Activated effector memory CD4-positive, alpha-beta T cell treated with Interleukin-2 at 50 U/mL for 16 hours (primary cell): ENCODE measurements at regions not wholly inside any gene's neighbourhood (a gene's known extent, or its start where the extent isn't known, plus 50 kb on each side); places are given as distances from the start of the nearest gene placed in this dataset.
"Not testable (repeated sequence)": the region's sequence is repeated elsewhere in the genome, so short reads cannot be mapped to it uniquely, and the experiment has no call there.

Source experiments
- DNase-seq: peaks from one replicate; pipeline ENCODE4 v3.0.0-alpha.2; 2020

GRCh38 chr18:59059140-59059539 is 80.5 kb upstream of the SEC11C start:
- no peak for DNase-seq

GRCh38 chr18:59060551-59060950 is 79.1 kb upstream of the SEC11C start:
- DNase-seq, result no peak

DNA sequence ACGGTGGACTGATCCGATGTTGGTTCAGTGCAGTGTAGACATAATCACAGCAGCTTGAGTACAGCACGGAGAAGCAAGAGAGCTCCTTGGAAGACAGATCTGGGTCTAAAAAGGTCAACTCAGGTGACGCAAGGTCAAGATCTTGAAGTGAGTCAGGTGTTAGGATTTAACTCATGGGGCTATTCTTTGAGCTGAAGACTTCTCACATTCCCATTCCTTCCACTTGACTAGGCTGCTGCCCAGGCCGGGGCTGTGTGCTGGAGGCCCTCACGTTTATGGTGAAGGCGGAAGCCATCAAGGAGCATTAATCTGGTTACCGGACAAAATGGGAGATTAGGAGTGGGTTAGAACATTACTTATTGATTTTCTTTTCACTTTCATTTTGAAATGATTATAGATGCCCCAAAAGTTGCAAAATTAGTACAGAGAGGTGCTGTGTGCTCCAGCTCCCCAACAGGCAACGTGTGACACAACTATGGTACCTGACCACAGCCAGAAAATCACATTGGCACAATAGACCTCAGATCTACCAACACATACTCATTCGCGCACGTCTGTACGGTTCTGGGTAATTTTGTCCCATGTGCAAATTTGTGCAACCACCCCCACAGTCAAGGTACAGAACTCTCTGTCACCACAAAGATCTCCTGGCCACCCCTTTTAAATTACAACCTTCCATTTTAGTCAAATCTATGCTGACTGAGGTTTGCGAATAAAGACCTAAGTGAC is 77.6 kb upstream of the SEC11C start:
- no peak for DNase-seq

- no peak for DNase-seq
Observed at GRCh38 chr18:59062643-59063006, 77.1 kb upstream of the SEC11C start.

GRCh38 chr18:59063300-59063906 is 76.3 kb upstream of the SEC11C start:
- no peak for DNase-seq

GRCh38 chr18:59063912-59064311 is 75.8 kb upstream of the SEC11C start:
- DNase-seq, result no peak

DNA sequence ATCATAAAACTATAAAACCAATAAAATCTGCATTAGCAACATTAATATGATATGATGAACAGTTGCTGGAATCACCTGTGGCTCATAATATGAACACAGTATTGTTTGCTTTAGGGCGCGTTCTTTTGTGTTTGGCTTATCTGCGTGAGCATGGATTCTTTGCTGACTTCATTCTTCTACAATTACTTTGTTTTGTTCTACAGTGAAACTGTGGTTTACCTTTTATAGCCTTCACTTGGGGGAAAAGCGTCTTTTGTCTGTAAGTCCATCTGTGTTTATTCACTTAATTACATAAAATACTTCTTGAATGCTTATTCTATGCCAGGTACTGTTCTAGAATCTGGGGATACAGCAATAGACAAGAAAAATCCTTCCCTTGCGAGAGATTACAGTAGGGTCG is 74.0 kb upstream of the SEC11C start:
- no peak for DNase-seq

GRCh38 chr18:59067873-59068272 is 71.8 kb upstream of the SEC11C start:
- DNase-seq, result no peak

DNA sequence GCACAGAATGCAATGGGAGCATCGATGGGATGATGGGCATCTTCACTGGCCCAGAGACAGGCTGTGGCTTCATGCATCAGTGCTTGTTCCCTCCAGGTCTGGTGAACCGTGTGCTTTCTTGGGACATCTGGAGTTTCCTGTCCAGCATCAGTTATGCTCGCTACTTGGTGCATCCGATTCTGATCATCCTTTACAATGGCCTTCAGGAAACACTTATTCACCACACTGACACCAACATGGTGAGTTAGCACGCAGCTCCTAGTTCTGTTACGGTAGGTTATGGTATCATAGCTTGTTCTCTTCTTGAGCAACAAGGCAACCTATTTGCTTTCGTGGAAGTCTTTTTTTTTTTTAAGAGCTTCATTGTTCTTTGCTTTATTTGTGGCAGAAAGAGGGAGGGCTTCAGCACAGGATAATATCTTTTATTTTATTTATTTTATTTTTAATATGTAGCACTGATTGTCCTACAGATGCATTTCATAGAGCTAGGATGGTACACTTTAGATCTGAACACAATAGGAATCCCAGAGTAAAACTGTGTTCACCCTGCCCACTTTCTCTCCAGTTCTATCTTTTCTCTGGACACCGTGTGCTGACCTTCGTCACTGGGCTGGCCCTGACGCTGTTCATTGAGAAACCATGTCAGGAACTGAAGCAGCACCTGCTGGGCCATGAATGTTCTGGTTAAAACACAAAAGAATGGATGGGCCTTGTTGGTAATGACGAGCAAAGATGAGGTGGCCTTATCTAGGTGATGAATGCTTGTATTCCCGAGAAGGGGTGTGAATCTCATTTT is 71.2 kb upstream of the SEC11C start:
- no peak for DNase-seq

- DNase-seq, result peak; percentile 59
Observed at GRCh38 chr18:59070181-59070912, 69.3 kb upstream of the SEC11C start.

DNA sequence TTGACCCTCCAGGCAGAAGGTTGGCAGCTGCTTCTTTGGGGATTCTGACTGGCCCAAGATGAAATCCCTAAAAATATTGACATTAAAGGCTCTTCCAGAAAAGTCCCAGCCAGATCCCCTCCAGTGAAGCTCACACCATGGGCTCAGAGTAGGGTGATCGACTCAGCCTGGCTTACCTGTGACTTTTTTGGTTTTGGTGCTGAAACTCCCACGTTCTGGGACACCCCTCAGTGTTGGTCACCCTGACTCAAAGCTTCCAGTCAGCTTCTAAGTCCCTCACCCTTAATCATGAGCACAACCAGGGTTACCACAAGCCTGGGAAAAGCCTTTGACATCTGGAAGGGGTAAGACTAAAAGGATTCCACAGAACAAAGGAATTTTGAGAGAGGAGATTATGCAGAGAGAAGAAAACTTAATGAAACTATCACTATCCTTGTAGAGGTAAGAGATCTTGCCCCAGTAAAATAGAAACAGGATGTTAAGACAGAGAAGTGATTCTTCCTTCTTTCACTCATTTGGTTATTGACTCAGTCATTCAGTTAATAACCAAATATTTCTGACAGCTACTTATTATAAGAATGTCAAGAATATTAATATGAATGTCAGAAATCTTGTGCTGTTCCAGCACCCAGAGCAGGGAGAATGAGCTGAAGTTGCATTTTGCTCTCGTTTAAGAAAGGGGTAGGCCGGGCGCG is 66.8 kb upstream of the SEC11C start:
- no peak for DNase-seq

GRCh38 chr18:59075923-59076322 is 63.8 kb upstream of the SEC11C start:
- no peak for DNase-seq

GRCh38 chr18:59079264-59079663 is 60.4 kb upstream of the SEC11C start:
- DNase-seq, result no peak

DNA sequence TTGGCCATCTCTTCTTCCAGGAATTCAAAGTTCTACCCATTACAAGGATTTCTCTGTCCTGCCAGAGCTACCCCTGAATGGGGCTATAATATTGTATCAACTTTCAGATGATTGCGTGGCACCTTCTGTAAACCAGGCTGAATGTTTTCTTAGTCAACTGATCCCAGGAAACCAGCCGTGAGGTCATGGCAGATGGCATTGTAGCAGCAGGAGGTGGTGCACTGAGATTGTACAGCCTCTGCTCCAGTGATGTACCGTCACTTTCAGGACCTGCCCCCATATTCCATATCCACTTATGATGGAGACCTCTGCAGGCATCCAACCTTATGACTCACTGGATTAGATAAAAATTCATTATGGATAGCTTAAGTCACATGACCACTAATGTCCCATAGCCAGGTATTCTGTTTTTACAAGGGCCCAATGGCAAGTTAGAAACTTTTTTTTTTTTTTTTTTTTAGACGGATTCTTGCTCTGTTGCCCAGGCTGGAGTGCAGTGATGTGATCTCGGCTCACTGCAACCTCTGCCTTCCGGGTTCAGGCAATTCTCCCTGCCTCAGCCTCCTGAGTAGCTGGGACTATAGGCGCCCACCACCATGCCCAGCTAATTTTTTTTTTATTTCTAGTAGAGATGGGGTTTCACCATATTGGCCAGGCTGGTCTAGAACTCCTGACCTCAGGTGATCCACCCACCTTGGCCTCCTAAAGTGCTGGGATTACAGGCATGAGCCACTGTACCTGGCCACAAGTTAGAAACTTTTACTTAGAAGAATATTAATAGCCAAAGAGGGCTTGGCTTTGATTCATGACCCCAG is 59.8 kb upstream of the SEC11C start:
- not testable (repeated sequence) for DNase-seq

- no peak for DNase-seq
Observed at GRCh38 chr18:59083136-59083818, 56.4 kb upstream of the SEC11C start.

GRCh38 chr18:59085126-59085794 is 54.4 kb upstream of the SEC11C start:
- DNase-seq, result no peak

GRCh38 chr18:59085797-59086196 is 53.9 kb upstream of the SEC11C start:
- no peak for DNase-seq

GRCh38 chr18:59086522-59086921 is 53.2 kb upstream of the SEC11C start:
- no peak for DNase-seq

- DNase-seq, result no peak
Observed at GRCh38 chr18:59087391-59087790, 52.3 kb upstream of the SEC11C start.
